HG02798 (cell line): ENCODE measurements at regions not wholly inside any gene's neighbourhood (a gene's known extent, or its start where the extent isn't known, plus 50 kb on each side); places are given as distances from the start of the nearest gene placed in this dataset.
"Not testable (repeated sequence)": the region's sequence is repeated elsewhere in the genome, so short reads cannot be mapped to it uniquely, and the experiment has no call there.

Experiments
- ATAC-seq: cut with Tn5 transposase; IDR thresholded peaks from one replicate; pipeline ENCODE4 v1.9.1; 2021; ENCODE audit warnings: mild to moderate bottlenecking; ENCODE audit not compliant: unreplicated experiment, poor library complexity

DNA sequence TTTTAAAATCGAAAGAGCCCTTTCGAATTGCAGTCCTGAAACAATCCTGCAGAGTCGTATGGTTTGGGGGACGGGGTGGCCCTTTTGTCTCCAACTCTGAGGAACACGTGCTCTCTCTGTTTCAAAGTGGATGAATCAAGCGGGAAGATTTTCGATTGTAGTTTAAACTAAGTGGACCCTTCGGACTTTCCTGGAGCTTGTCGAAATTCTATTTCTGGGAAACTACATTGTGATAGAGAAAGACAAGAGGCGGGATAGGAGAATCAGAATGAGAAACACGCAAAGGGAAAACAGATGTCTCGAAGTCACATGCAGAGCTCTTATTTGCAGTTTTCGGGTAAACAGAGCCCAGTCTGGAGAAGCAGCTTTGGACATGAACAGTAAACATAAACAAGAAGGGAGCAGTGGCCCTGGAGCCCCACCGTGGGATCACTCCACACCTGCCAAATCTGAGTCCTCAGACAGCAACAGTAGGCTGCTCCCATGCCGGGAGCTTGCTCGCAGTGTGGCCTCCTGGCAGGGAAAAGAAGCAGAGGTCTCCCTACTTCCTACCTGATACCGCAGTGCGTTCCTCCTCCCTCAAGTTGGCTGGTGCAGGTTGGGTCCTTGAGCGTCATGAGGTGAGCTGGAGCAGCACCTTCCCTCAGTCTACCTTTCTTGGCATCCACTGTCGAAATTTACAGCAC is 202.4 kb downstream of the SLC4A3 start:
- ATAC-seq = no peak

GRCh38 chr2:219830353-219830738 is 202.9 kb downstream of the SLC4A3 start:
- ATAC-seq = no peak

DNA sequence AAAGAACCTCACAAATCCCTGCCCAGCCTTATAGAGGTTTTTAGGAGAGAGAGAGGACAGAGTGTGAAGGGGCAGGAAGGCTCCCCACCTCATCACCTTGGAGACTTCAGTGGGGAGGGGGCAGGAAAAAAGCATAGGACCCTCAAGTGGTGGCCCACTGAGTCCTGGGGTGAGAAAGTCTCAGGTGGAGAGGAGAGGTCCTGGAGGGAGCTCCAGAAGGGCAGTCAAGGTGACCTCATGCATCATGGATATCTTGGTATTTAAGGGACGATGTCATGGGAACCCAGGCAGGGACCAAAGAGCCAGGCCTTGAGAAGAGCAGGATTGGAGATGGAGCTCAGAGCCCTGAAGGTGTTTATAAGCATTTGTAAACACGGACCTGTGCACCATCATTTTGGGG is 204.5 kb downstream of the SLC4A3 start:
- ATAC-seq = no peak

GRCh38 chr2:219832904-219833303 is 205.5 kb downstream of the SLC4A3 start:
- ATAC-seq = no peak

- no peak for ATAC-seq
Observed at GRCh38 chr2:219835493-219835892, 208.1 kb downstream of the SLC4A3 start.

DNA sequence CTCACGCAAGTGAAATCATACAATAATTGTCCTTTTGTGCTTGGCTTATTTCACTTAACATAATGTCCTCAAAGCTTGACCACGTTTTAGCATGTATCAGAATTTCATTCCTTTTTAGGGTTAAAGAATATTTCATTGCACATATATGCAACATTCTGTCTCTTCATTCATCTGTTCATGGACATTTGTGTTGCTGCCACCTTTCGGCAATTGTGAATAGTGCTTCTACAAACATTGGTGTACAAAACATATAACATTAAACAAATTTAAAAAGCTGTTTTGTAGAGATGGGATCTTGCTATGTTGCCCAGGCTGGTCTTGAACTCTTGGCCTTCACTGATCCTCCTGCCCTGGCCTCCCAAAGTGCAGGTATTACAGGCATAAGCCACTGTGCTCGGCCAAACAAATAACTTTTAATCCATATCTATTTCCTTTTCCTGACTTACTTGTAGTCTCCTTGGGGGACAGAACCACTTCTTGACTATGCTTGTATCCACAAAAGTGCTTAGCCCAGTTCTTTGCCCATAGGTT is 209.3 kb downstream of the SLC4A3 start:
- no peak for ATAC-seq

DNA sequence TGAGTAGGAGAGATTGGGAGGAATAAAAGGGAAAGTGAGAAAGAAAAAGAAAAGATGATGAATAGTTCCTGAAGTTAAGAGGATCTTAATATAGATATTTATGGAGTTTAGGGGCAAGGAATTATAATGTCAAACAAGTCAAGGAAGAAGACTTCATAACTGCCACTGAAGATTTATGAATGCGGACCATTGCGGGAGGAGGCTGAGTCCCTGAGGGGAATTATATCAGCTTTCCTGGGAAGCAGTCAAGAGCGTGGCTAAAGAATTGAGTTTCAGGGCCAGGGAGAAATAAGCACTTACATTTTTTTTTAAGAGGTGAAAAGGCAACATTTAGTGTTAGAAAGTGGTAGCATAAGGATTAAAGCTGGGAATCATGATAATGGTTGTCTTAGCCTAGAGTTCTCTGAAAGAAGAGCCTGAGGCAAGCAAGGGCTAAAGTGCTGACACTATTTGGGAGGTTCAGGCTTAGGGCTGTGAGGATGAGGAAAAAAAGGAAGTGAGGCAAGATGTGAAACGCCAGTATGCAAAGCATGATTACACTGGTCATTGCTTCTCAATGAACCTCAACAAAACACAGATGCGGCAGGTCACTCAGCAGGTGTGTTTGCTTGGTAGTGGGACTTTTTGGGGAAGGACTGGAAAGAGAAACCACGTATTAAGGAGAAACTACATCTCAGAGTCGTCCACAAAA is 217.1 kb downstream of the SLC4A3 start:
- ATAC-seq = no peak

- no peak for ATAC-seq
Observed at GRCh38 chr2:219848882-219849281, 221.5 kb downstream of the SLC4A3 start.

- ATAC-seq = no peak
Observed at GRCh38 chr2:219851169-219851568, 223.7 kb downstream of the SLC4A3 start.

DNA sequence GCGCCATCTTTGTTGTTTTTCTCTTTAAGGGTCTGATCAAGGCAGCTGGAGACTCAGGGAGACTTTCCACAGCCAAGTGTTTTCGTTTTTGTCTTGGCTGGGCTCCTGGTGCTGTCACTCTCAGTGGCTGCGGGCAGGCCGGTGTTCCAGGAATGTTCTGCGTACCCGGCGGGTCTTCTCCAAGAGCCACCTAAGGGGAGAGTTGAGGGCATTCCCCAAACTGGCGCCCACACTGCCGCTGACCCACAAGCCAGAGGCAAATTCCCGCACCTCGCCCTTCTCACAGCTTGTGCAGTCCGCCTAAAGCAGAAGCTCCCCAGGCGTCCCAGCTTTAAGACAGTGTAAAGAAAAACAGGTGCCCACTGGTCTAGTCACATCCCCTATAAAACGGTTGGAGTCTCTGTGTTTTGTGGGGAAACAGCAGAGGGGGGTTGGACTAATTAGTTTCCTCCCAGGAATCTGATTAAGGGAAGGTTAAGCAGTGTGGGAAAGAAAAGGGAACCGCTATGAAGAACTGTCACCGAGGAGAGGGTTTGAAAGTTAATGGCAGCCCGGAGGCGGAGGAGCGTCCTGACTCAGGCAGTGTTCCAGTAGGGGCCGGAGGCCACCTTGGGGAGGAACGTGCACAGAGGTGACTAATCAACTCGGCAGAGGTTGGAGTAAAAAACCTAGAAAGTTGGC is 224.5 kb downstream of the SLC4A3 start:
- no peak for ATAC-seq

DNA sequence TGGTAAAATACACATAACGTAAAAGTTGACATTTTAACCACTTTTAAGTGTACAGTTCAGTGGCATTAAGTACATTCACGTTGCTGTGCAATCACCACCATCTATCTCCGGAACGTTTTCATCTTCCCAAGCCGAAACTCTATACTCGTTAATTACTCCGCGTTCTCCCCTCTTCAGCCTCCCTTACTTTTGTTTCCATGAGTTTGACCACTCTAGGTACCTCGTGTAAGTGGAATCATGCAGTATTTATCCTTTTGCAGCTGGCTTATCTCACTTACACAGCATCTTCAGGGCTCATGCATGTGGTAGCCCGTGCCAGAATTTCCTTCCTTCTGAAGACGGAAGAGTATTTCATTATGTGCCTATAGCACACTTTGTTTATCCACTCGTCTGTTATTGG is 225.2 kb downstream of the SLC4A3 start:
- ATAC-seq = no peak

- ATAC-seq = no peak
Observed at GRCh38 chr2:219856602-219857001, 229.2 kb downstream of the SLC4A3 start.

GRCh38 chr2:219857751-219858150 is 230.3 kb downstream of the SLC4A3 start:
- no peak for ATAC-seq

DNA sequence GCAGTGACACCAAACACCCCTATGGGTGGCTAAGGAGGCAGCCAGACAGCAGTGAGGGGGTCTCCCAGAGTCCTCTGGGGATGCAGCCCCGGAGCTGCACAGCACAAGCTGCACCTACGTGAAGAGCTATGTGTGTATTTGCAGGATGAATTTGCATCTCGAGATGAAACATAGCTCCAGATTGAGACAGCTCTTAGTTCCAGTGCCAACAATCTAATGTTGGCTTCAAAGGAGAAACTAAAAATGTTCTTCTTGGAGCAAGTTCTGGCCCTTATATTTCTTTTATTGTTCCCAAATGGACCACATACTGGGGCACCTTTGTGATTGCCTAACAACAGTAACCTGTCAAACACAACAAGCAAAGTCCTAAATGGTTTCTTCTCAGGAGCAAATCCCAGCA is 233.9 kb downstream of the SLC4A3 start:
- ATAC-seq = no peak

- no peak for ATAC-seq
Observed at GRCh38 chr2:219864154-219864553, 236.7 kb downstream of the SLC4A3 start.

- ATAC-seq = no peak
Observed at GRCh38 chr2:219868635-219869034, 241.2 kb downstream of the SLC4A3 start.

GRCh38 chr2:219870041-219870440 is 242.6 kb downstream of the SLC4A3 start:
- ATAC-seq = no peak

- ATAC-seq = no peak
Observed at GRCh38 chr2:219871351-219871750, 243.9 kb downstream of the SLC4A3 start.

- no peak for ATAC-seq
Observed at GRCh38 chr2:219875036-219875435, 247.6 kb downstream of the SLC4A3 start.

DNA sequence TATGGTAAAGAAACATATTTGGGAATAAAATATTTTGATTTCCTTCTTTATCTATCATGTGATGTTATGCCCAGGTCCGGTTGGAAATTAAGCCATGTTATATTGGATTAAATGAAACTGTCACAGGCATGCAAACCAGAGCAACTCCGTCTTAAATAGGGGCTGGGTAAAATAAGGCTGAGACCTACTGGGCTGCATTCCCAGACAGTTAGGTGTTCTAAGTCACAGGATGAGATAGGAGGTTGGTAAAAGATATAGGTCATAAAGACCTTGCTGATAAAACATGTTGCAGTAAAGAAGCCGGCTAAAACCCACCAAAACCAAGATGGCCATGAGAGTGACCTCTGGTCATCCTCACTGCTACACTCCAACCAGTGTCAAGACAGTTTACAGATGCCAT is 248.6 kb downstream of the SLC4A3 start:
- not testable (repeated sequence) for ATAC-seq

- ATAC-seq = no peak
Observed at GRCh38 chr2:219876931-219877330, 249.5 kb downstream of the SLC4A3 start.
